GM19467 (cell line): ENCODE measurements at regions not wholly inside any gene's neighbourhood (a gene's known extent, or its start where the extent isn't known, plus 50 kb on each side); places are given as distances from the start of the nearest gene placed in this dataset.

Experiments used
- ATAC-seq: cut with Tn5 transposase; IDR thresholded peaks from one replicate; pipeline ENCODE4 v1.9.1; 2021; ENCODE audit warnings: mild to moderate bottlenecking, moderate library complexity; ENCODE audit not compliant: unreplicated experiment

- no peak for ATAC-seq
These were observed 389.8 kb upstream of the LRRC4C start for GRCh38 chr11:41849250-41849649.

- no peak for ATAC-seq
These were observed 392.3 kb upstream of the LRRC4C start for GRCh38 chr11:41851743-41852142.

GRCh38 chr11:41861838-41862237 lies 402.4 kb upstream of the LRRC4C start:
- ATAC-seq = no peak

- ATAC-seq = no peak
These were observed 407.1 kb upstream of the LRRC4C start for GRCh38 chr11:41866525-41866924.

GRCh38 chr11:41868606-41869005 lies 409.2 kb upstream of the LRRC4C start:
- ATAC-seq = no peak

GRCh38 chr11:41872426-41872825 lies 413.0 kb upstream of the LRRC4C start:
- ATAC-seq = no peak

GRCh38 chr11:41872870-41873269 lies 413.4 kb upstream of the LRRC4C start:
- ATAC-seq = no peak

- ATAC-seq = no peak
These were observed 418.6 kb upstream of the LRRC4C start for GRCh38 chr11:41878095-41878494.

GRCh38 chr11:41879214-41879613 lies 419.8 kb upstream of the LRRC4C start:
- ATAC-seq = no peak

GRCh38 chr11:41895081-41895480 lies 435.6 kb upstream of the LRRC4C start:
- ATAC-seq = no peak

- no peak for ATAC-seq
These were observed 438.5 kb upstream of the LRRC4C start for GRCh38 chr11:41897991-41898390.

GRCh38 chr11:41917900-41918299 lies 458.4 kb upstream of the LRRC4C start:
- no peak for ATAC-seq

GRCh38 chr11:41920374-41920773 lies 460.9 kb upstream of the LRRC4C start:
- ATAC-seq = no peak

GRCh38 chr11:41921746-41922390 lies 462.4 kb upstream of the LRRC4C start:
- ATAC-seq = no peak

- ATAC-seq = no peak
These were observed 466.9 kb upstream of the LRRC4C start for GRCh38 chr11:41926339-41926738.

- ATAC-seq = no peak
These were observed 475.8 kb upstream of the LRRC4C start for GRCh38 chr11:41935241-41935640.

GRCh38 chr11:41935795-41936194 lies 476.3 kb upstream of the LRRC4C start:
- ATAC-seq = no peak

GRCh38 chr11:41943656-41944055 lies 484.2 kb upstream of the LRRC4C start:
- no peak for ATAC-seq

GRCh38 chr11:41947392-41947791 lies 487.9 kb upstream of the LRRC4C start:
- no peak for ATAC-seq

GRCh38 chr11:41950470-41951143 lies 491.2 kb upstream of the LRRC4C start:
- no peak for ATAC-seq

GRCh38 chr11:41954034-41954433 lies 494.6 kb upstream of the LRRC4C start:
- ATAC-seq = no peak

- ATAC-seq = no peak
These were observed 495.6 kb upstream of the LRRC4C start for GRCh38 chr11:41955066-41955465.
